B cell (primary cell): ENCODE measurements at regions not wholly inside any gene's neighbourhood (a gene's known extent, or its start where the extent isn't known, plus 50 kb on each side); places are given as distances from the start of the nearest gene placed in this dataset.

Source experiments
- EZH2 ChIP-seq: IDR thresholded peaks from 2 replicates; pipeline ENCODE4 v1.6.1; 2012; ENCODE audit warnings: borderline replicate concordance, low read depth, mild to moderate bottlenecking, moderate library complexity, low read length; ENCODE audit not compliant: insufficient read depth, poor library complexity, severe bottlenecking
- TF ChIP-seq, protein P1 (sequence below): fragments of 200-600 bp; IDR thresholded peaks from one replicate; pipeline ENCODE4 v1.8.0; 2022; ENCODE audit warnings: antibody characterized with exemption, mild to moderate bottlenecking

DNA sequence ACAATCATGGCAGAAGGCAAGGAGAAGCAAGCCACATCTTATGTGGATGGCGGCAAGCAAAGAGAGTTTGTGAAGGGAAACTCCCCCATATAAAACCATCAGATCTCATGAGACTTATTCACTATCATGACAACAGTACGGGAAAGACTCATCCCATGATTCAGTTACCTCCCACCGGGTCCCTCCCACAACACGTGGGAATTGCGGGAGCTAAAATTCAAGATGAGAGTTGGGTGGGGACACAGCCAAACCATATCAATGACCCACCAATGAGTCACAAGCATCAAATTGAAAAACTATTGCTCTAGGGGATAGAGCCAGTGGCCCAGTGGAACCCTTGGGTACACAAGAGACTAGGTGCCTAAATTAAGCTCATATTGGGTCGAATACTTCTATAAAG is 157.4 kb downstream of the FBXO15 start:
- TF ChIP-seq, protein P1, sequence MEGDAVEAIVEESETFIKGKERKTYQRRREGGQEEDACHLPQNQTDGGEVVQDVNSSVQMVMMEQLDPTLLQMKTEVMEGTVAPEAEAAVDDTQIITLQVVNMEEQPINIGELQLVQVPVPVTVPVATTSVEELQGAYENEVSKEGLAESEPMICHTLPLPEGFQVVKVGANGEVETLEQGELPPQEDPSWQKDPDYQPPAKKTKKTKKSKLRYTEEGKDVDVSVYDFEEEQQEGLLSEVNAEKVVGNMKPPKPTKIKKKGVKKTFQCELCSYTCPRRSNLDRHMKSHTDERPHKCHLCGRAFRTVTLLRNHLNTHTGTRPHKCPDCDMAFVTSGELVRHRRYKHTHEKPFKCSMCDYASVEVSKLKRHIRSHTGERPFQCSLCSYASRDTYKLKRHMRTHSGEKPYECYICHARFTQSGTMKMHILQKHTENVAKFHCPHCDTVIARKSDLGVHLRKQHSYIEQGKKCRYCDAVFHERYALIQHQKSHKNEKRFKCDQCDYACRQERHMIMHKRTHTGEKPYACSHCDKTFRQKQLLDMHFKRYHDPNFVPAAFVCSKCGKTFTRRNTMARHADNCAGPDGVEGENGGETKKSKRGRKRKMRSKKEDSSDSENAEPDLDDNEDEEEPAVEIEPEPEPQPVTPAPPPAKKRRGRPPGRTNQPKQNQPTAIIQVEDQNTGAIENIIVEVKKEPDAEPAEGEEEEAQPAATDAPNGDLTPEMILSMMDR = no peak
- no peak for TF ChIP-seq EZH2
